GM12878 (cell line): ENCODE measurements at regions not wholly inside any gene's neighbourhood (a gene's known extent, or its start where the extent isn't known, plus 50 kb on each side); places are given as distances from the start of the nearest gene placed in this dataset.

Source experiments
- FOXK2 ChIP-seq: fragments of 450-650 bp; IDR thresholded peaks from 2 replicates; pipeline ENCODE4 v1.6.1; 2017; ENCODE audit warnings: mild to moderate bottlenecking, moderate library complexity
- HDAC2 ChIP-seq: fragments of 200-600 bp; sonication (generic); IDR thresholded peaks from 2 replicates; pipeline ENCODE4 v1.6.1; 2017
- KAT2A ChIP-seq: conservative IDR thresholded peaks from 2 replicates; pipeline ENCODE4 v1.6.1; 2011; ENCODE audit warnings: low read depth, low read length; ENCODE audit not compliant: control insufficient read depth
- NFIC ChIP-seq: IDR thresholded peaks from 2 replicates; pipeline ENCODE4 v1.6.1; 2012; ENCODE audit warnings: low read depth, mild to moderate bottlenecking, inconsistent platforms, low read length, moderate library complexity
- RBBP5 ChIP-seq: fragments of 200-600 bp; sonication (generic); conservative IDR thresholded peaks from 2 replicates; pipeline ENCODE4 v1.6.1; 2016
- RCOR1 ChIP-seq: conservative IDR thresholded peaks from 2 replicates; pipeline ENCODE4 v1.6.1; 2012; ENCODE audit warnings: low read depth, low read length, improper control_type of control experiment
- RFX5 ChIP-seq: IDR thresholded peaks from 2 replicates; pipeline ENCODE4 v1.6.1; 2011; ENCODE audit warnings: low read depth, low read length, improper control_type of control experiment
- SUPT20H ChIP-seq: IDR thresholded peaks from 2 replicates; pipeline ENCODE4 v1.6.1; 2011; ENCODE audit warnings: low read depth, mild to moderate bottlenecking, low read length, moderate library complexity, borderline replicate concordance; ENCODE audit not compliant: control insufficient read depth
- TBL1XR1 ChIP-seq: IDR thresholded peaks from 2 replicates; pipeline ENCODE4 v1.6.1; 2012; ENCODE audit warnings: low read depth, low read length, improper control_type of control experiment
- ZNF622 ChIP-seq: fragments of 450-650 bp; IDR thresholded peaks from 2 replicates; pipeline ENCODE4 v1.6.1; 2017; ENCODE audit warnings: mild to moderate bottlenecking, inconsistent platforms
- ZSCAN29 ChIP-seq: fragments of 450-650 bp; IDR thresholded peaks from 2 replicates; pipeline ENCODE4 v1.6.1; 2017; ENCODE audit warnings: mild to moderate bottlenecking, moderate library complexity
- TF ChIP-seq, protein P1 (sequence below), 3 experiments: IDR thresholded peaks in 2 of 3; conservative IDR thresholded peaks in 1 of 3; 2 replicates each; pipeline ENCODE4 v1.5.1; 2011; ENCODE audit warnings: low read depth in 3 of 3, low read length in 3 of 3, mild to moderate bottlenecking in 3 of 3, control low read depth in 2 of 3, moderate library complexity in 2 of 3, inconsistent platforms in 1 of 3, mixed read lengths in 1 of 3; ENCODE audit not compliant: control insufficient read depth in 2 of 3, insufficient read depth in 1 of 3; ENCODE audit errors: extremely low read depth in 1 of 3
- TF ChIP-seq, protein P2 (sequence below): fragments of 150-350 bp; IDR thresholded peaks from 2 replicates; pipeline ENCODE4 v1.6.1; 2016; ENCODE audit warnings: low read depth, low read length

DNA sequence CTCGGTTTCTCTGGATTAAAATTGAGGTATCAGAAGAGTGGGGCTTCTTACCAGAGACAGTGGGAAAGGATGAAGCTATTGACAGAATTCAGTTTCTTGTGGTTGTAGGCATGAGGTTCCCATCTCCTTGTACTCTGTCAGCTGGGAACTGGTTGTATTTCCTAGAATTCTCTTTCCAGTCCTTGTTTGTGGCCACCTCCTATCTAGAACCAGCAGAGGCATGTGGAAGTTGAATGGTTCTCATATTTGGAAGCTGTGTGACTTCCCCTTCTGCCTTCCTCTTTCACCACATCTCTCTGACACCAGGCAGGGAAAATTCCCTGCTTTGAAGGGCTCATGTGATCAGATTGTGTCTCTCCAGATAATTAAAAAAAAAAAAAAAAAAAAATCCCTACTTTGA lies 457.7 kb upstream of the ADAMTS5 start:
- TF ChIP-seq, protein P1, sequence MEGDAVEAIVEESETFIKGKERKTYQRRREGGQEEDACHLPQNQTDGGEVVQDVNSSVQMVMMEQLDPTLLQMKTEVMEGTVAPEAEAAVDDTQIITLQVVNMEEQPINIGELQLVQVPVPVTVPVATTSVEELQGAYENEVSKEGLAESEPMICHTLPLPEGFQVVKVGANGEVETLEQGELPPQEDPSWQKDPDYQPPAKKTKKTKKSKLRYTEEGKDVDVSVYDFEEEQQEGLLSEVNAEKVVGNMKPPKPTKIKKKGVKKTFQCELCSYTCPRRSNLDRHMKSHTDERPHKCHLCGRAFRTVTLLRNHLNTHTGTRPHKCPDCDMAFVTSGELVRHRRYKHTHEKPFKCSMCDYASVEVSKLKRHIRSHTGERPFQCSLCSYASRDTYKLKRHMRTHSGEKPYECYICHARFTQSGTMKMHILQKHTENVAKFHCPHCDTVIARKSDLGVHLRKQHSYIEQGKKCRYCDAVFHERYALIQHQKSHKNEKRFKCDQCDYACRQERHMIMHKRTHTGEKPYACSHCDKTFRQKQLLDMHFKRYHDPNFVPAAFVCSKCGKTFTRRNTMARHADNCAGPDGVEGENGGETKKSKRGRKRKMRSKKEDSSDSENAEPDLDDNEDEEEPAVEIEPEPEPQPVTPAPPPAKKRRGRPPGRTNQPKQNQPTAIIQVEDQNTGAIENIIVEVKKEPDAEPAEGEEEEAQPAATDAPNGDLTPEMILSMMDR (IDR thresholded peaks at IDR 0.05 in 2 of 3, conservative IDR thresholded peaks at IDR 0.05 in 1 of 3; ENCODE audit: control insufficient read depth in 2 of 3, extremely low read depth in 1 of 3, insufficient read depth in 1 of 3, low read depth in 3 of 3, low read length in 3 of 3), result no peak
- TF ChIP-seq HDAC2 (no peak), ZSCAN29 (no peak), FOXK2 (no peak), KAT2A (no peak), RCOR1 (no peak), NFIC (no peak), ZNF622 (no peak), RFX5 (no peak), RBBP5 (no peak), TBL1XR1 (no peak), SUPT20H (no peak)
- TF ChIP-seq, protein P2, sequence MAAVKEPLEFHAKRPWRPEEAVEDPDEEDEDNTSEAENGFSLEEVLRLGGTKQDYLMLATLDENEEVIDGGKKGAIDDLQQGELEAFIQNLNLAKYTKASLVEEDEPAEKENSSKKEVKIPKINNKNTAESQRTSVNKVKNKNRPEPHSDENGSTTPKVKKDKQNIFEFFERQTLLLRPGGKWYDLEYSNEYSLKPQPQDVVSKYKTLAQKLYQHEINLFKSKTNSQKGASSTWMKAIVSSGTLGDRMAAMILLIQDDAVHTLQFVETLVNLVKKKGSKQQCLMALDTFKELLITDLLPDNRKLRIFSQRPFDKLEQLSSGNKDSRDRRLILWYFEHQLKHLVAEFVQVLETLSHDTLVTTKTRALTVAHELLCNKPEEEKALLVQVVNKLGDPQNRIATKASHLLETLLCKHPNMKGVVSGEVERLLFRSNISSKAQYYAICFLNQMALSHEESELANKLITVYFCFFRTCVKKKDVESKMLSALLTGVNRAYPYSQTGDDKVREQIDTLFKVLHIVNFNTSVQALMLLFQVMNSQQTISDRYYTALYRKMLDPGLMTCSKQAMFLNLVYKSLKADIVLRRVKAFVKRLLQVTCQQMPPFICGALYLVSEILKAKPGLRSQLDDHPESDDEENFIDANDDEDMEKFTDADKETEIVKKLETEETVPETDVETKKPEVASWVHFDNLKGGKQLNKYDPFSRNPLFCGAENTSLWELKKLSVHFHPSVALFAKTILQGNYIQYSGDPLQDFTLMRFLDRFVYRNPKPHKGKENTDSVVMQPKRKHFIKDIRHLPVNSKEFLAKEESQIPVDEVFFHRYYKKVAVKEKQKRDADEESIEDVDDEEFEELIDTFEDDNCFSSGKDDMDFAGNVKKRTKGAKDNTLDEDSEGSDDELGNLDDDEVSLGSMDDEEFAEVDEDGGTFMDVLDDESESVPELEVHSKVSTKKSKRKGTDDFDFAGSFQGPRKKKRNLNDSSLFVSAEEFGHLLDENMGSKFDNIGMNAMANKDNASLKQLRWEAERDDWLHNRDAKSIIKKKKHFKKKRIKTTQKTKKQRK, result no peak
